ENCODE measurements at regions not wholly inside any gene's neighbourhood (a gene's known extent, or its start where the extent isn't known, plus 50 kb on each side); places are given as distances from the start of the nearest gene placed in this dataset.

GRCh38 chr12:92000597-92000996, 145.0 kb downstream of the BTG1 start:
- Histone ChIP-seq H3K9me3 (no peaks in the 10 kb centered on the region), H3K4me3 (no peak overlapping the region), H3K27me3 (ENCODE audit: low read depth) (no peaks in the 10 kb centered on the region), H3K27ac (no peak overlapping the region), H3K36me3 (no peaks in the 10 kb centered on the region), H3K4me1 (peaks cover 7% of the 10 kb centered on the region)
- DNase-seq (no peak), ATAC-seq (no peak)
- intact Hi-C loops (cut with DNase I): no loop called here
- TF ChIP-seq CTCF (IDR thresholded peaks at IDR 0.05): no peak

DNA sequence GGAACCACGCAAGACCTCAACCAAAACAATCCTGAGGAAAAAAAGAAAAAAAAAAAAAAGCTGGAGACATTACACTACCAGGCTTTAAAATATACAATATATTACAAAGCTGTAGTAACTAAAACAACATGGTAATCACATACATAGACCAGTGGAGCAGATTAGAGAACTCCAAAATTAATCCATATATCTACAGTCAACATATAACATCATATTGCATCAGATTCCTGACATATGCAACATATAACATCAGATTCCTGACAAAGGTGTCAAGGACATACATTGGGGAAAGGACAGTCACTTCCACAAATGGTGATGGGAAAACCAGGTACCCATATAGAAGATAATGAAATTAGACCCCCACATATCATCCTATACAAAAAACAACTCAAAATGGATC, 145.8 kb downstream of the BTG1 start:
- peaks cover 7% of the 10 kb centered on the region for H3K4me1 ChIP-seq
- ATAC-seq (no peak), DNase-seq (no peak)
- TF ChIP-seq CTCF (IDR thresholded peaks at IDR 0.05): no peak
- no peak overlapping the region for H3K4me3 ChIP-seq
- no peaks in the 10 kb centered on the region for H3K9me3 ChIP-seq
- no peak overlapping the region for H3K27ac ChIP-seq
- H3K36me3 ChIP-seq: no peaks in the 10 kb centered on the region
- H3K27me3 ChIP-seq (ENCODE audit: low read depth): no peaks in the 10 kb centered on the region
- intact Hi-C loops (cut with DNase I): no loop called here

DNA sequence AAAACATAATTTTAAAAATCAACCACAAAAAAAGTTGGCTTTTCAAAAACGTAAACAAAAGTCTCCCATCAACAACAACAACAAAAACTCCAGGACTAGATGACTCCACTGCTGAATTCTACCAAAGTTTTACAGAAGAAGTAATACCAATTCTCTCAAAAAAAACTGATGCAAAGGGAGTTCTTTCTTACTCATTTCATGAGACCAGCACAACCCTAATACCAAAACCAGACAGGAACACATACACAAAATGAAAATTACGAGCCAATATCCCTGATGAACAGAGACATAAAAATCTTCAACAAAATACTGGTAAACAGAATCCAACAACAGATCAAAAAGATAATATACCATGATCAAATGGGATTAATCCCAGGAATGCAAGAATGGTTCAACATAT, 147.3 kb downstream of the BTG1 start:
- no peak for ATAC-seq

DNA sequence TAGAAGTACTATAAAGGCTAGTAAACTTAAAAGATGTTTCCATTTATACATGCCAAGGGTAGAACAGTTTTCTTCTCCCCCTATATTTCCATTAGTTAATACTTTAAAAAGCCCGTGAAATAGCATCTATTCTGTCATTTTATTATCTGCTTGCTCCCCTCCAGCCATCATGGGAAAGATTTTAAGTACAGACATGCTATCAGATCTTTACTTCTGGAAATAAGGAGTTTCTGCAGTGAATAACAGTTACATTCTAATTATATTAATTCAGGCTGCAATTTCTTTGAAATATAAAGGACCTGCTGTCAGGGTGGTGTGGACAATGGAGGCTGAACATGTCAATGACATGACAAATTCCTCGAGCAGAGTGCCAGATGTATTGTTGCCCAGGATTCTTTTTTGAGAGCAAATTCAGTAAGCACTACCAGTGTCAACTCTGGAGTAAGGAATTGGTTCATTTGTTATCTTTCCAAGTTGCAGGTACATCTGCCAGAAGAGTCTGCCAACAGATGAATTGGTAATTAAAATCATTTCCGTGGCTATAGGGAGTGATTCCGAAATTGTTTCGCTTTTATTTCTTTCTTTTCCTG, 151.3 kb downstream of the BTG1 start:
- intact Hi-C loops (cut with DNase I): no loop called here
- Histone ChIP-seq H3K4me3 (no peak overlapping the region), H3K4me1 (no peaks in the 10 kb centered on the region), H3K27ac (no peak overlapping the region), H3K27me3 (ENCODE audit: low read depth) (no peaks in the 10 kb centered on the region), H3K36me3 (no peaks in the 10 kb centered on the region), H3K9me3 (no peaks in the 10 kb centered on the region)
- ATAC-seq (no peak), DNase-seq (no peak)
- TF ChIP-seq CTCF (IDR thresholded peaks at IDR 0.05): no peak

More for the DNA sequence above, 147.3 kb downstream of the BTG1 start:
- no peaks in the 10 kb centered on the region for H3K9me3 ChIP-seq
- H3K4me3 ChIP-seq: no peak overlapping the region
- no peak for DNase-seq
- H3K27ac ChIP-seq: no peak overlapping the region
- no peaks in the 10 kb centered on the region for H3K36me3 ChIP-seq
- H3K27me3 ChIP-seq (ENCODE audit: low read depth): no peaks in the 10 kb centered on the region
- TF ChIP-seq CTCF (IDR thresholded peaks at IDR 0.05): no peak
- intact Hi-C loops (cut with DNase I): no loop called here
- H3K4me1 ChIP-seq: peaks cover 7% of the 10 kb centered on the region

GRCh38 chr12:91993287-91994017, 152.2 kb downstream of the BTG1 start:
- no peak for TF ChIP-seq CTCF (IDR thresholded peaks at IDR 0.05)
- Histone ChIP-seq H3K4me3 (no peak overlapping the region), H3K9me3 (no peaks in the 10 kb centered on the region)

More at GRCh38 chr12:91993287-91994017, 152.2 kb downstream of the BTG1 start:
- ATAC-seq (no peak), DNase-seq (no peak)
- H3K4me1 ChIP-seq: no peaks in the 10 kb centered on the region
- no peak overlapping the region for H3K27ac ChIP-seq
- H3K27me3 ChIP-seq (ENCODE audit: low read depth): no peaks in the 10 kb centered on the region
- intact Hi-C loops (cut with DNase I): no loop called here
- no peaks in the 10 kb centered on the region for H3K36me3 ChIP-seq

All from lower lobe of right lung (tissue), 2 donors.